RPMI8226 (cell line): ENCODE measurements at regions not wholly inside any gene's neighbourhood (a gene's known extent, or its start where the extent isn't known, plus 50 kb on each side); places are given as distances from the start of the nearest gene placed in this dataset.

Experiments used
- DNase-seq: peaks from one replicate; pipeline ENCODE4 v3.0.0-alpha.2; 2015

DNA sequence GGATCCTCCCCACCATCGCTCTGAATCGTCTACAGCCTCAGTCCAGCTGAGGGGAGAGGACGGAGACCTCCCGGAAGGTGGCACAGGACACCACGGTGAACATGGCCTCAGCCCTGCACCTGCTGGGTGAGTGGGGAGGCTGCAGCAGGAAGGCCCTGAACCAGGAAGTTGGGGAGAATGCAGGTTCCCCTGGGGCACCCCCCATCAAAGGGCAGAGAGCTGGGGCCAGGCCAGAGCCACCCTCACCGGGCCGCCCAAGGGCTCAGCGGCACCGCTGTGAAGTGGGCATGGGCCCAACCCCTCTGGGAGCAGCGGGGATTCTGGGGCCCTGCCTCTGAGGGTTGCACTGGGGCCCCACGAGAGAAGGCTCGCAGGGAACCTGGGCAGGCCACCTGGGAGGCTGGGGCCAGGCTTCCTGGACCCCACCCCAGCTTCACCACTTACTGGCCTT, 98.7 kb downstream of the MICALL2 start:
- no peak for DNase-seq

DNA sequence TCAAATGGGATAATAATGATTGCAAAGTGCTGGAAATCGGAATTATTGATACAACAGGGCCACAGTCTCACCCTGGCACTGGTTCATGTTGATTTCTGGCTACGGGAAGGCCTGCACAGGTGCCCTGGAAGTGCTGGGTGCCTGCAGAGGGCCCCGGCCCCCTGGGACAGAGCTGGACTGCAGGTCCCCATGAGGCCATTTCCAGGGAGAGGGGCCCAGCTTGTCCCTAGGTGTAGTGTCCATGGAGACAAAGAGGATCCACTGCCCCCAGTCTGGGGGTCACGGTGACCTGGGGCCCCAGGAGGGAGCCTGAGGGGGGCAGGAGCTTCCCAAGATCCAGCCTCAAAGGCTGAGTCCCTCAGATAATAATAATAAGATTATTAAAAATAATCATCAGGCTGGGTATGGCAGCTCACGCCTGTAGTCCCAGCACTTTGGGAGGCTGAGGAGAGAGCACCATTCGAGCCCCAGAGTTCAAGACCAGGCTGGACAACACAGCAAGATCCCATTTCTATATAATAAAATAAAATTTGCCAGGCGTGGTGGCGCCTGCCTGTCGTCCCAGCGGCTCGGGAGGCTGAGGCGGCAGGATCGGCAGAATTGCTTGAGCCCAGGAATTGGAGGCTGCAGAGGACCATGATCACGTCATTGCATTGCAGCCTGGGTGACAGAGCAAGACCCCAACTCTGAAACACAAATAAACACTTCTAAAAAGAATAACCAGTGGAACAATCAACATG, 98.1 kb downstream of the MICALL2 start:
- DNase-seq = no peak

DNA sequence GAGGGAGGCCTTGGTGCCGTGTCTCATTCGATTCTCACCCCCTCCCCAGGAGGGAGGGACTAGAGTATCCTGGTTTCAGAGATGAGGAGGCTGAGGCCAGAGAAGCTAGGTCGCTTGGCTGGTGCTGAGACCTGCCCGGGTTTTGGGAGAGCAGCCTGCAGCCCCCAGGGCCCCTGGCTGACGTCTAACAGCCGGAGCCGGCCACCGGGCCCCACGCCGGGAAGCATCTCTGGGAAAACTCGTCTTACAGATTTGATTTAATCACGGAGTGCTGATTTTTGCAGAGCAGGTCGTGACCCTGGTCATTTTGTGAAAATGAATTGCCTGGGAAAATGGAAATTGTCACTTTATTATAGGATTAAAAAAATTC, 97.5 kb downstream of the MICALL2 start:
- no peak for DNase-seq

DNA sequence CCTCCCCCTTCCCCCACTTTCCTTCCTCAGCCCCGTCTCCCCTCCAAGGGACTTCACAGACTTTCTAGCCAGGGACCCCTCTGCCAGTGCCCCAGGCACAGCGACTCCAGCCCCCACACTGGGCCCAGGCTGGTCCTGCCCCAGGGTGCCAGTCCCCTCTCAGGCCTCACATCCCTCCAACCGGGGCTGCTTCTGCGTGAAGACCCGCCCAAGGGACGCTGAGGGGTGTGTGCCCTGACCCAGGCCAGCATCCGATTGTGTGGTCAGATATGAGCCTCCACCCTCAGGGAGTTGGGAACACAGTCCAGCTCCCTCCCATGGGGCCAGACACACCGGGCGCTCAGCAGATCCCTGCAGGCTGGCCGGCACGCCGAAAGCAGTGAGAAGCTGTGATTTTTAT, 97.0 kb downstream of the MICALL2 start:
- DNase-seq = no peak

DNA sequence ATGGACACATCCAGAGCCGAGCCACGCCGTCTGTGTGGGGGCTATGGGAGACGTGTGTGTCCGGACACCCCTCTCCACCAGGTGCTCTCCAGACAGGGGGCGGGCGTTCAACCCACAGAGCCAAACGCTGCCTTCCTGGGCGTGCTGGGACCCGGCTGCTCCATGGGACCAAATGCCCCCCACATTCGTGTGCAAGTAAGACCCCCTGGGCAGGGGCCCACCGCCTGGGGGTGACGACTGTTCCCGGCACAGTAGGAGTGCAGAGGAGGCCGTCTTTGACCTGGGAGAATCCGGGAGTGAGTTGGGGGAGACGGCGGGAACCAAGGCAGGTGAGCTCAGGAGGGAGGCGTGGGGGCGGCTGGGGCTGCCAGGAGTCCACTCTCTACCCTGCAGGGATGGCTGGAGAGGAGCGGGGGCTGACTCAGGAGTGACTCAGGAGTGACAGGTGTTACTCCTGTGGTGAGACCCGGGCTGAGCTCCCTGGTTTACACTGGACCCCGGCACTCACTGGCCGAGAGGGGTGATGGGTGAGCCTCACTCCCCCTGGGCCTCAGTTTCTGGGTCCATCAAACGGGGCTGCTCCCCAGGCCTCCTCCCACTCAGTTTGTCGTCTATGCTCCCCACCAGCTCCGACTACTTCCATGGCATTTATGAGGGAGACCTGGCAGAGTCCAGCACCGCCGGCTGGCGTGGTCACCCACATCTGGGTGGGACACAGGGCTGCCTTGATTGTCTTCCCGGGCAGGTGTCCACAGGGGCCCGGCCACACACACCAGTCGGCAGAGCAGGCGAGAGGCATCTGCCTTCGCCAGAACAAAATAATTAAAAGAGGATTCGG, 95.0 kb downstream of the MICALL2 start:
- no peak for DNase-seq

DNA sequence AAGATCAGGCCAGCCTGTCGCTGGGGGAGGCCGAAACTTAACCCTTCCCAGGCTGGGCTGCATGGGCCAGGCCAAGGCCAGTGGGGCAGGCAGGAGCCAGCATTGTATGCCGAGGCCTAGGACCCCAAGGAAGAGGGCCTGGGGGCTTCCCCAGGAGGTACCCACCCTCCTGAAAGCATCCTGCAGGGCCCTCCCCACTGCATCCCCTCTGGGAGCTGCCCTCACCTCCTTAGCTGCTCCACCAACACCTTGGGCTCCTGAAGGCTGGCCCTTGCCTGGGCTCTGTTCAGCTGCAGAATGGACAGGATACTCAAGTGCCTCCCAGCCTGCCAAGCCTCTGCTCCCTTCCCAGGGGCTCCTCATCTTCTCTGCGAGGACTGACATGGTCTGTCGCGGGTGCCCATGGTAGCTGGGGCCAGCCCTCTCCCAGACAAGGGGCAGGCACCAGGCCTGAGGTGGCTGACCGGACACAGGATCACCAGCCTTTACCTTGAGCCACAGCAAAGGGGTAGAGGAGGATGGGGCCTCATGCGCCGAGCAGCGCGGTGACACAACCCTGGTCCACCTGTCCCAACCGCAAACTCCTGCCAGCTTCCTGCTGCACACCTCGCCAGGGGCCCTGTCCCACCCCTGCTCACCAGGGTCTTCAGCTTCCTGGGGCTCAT, 94.2 kb downstream of the MICALL2 start:
- DNase-seq = no peak

DNA sequence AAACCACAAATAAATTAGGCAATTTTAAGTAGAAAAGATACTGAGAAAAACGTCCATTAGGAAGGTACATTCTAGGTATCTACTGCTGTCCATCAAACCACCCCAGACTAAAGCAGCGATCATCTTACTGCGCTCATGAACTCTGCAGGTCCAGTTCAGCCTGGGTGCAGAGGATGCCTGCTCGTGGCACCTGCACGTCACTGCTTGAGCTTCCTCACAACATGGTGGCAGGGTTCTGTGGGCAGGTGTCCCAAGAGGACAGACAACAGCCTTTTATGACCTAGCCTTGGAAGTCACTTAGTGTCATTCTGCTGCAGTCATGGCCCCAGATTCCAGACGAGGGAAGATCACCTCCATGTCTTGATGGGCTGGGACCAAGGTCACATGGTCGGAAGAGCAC, 93.4 kb downstream of the MICALL2 start:
- DNase-seq = no peak

DNA sequence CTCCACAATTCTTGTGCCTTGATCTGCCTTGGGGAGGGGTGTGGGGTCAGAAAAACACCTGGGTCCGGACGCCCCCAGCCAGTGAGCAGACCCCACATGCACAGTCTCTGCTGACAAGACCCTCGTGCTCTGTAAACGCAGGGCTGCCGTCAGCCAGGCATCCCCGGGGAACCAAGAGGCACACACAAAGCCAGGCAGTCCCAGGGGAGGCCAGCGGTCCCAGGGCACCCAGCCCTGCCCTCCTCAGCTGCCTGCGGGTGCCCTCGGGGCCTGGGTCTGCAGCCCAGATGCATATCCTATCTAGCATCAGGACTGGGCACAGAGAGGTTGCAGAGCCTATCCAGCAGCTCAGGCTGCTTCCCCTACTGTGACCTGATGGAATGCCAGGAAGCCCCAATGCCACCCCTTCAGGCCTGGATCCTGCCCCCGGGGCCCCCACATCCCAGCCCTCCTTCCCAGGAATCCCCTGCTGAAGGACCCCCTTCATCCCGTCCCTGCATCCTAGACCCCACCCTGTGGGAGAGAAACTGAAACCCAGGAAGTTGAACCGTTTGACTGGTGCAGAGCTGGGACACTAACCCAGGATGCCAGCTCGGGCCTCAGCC, 92.4 kb downstream of the MICALL2 start:
- no peak for DNase-seq

DNA sequence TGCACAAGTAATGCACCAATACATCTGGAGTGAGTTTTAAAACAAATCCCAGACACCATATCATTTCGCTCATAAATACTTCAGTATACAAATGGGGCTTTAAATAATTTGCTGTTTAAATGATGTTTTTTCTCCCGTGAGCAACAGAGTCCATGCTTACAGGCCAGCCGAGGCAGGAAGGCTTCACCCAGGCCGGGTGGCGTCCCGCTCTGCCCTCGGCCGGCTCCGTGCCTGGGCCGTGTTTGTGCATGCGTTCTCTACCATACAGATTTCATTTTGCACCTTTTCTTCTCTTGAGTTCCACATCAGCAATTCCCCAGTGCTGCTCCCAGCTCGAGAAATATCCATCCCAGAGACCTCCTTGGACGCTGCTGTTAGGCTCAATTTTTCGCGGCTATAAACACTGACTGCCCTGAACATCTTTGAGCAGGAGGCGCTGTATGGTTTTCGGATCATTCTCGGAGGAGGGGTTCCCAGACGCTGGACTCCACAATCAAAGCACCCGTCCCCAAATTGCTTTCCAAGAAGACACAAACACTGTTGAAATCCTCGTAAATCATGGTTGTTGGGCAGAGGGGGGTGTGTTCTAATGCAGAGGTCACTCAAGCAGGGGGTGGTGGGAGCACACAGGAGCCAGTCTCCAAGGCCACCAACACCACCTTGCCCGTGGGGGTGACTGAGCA, 91.6 kb downstream of the MICALL2 start:
- no peak for DNase-seq

DNA sequence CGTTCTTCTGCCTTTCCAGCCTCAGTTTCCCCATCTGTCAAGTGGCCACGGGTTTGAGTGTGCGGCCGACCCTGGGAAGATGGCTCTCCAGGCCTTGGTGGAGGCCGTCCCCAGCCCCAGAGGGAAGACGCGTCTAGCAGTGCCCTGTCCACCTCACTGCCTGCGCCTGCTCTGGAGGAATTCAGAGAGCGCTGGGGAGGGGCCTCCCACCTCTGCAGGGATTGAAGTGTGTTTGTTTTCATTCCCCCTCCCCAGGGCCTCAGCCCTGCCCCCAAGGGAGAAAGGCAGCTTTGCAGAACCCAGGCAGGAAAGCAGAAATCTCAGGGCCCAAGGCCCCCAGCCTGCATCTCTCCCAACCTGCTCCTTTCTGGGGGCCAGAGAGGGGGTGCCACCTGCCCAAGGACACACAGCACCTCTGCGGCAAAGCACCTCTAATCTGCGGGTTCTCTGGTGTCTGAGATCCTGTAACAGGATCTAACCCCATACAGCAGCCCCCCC, 91.0 kb downstream of the MICALL2 start:
- DNase-seq = no peak

DNA sequence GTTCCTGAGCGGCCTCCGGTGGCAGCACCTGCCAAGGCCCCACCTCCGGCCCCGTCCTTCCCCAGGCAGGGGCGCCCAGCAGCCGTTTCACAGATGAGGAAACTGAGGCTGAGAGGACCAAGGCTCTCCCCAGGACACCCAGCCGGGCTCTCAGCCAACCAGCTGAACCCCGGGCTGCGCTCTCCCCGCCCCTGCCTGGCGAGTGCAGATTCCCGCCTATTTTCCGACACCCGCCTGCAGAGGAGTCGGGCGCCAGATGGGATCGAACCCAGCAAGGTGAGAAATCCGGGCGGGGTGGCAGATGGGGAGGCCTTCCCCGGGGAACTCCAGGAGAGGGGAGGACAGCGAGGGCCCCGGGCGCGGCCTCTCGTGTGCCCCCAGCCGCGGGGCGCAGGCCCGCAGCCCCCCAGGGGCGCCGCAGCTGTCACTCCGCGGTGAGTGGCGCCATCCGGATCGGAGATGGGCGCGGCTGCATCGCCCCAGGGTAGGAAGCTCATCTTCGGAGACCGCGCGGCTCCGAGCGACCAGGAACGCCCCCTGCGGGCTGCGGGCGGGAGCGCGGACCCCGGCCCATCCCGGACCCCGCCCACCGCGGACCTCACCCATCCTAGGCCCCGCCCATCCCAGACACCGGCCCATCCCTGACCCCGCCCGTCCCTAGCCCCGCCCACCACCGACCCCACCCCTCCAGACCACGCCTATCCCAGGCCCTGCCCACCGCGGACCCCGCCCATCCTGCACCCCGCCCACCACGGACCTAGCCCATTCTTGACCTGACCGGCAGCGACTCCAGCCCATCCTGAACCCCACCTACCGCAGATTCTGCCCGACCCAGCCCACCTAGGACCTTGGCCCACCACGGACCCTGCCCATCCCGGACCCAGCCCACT, 90.3 kb downstream of the MICALL2 start:
- DNase-seq = peak; percentile 64

DNA sequence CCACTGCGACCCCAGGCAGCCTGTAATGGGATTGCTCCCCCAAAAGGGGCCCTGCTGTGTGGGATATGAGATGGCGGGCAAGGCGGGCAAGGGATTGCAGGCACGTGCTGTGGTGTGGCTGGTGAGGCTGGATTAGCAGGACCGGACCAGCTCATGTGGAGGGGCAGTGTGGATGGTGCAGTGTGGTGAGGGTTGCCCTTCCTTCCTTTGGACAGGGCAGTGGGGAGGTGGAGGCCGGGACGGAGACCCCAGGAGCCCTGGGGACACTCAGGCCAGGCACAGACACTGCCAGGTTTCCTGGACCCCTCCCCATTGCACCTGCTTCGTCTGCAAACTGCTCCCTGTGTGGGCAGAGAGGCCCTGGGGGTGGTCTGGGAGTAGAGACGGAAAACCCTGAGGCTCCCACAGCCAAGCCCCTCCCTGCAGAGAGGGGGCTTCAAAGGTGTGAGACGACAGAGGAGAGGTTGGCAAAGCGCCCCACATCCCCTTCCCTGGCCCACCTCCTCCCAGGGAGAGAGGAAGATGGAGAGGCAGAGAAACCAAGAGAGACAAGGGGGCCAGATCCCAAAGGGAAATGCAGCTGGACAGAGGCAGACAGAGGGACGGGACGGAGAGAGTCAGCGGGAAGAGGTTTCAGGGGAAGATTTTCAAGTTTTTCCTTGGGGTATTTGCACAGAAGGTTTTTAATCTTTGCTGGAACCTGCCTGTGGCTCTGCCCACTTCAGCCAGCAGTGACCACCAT, 89.2 kb downstream of the MICALL2 start:
- DNase-seq = no peak

DNA sequence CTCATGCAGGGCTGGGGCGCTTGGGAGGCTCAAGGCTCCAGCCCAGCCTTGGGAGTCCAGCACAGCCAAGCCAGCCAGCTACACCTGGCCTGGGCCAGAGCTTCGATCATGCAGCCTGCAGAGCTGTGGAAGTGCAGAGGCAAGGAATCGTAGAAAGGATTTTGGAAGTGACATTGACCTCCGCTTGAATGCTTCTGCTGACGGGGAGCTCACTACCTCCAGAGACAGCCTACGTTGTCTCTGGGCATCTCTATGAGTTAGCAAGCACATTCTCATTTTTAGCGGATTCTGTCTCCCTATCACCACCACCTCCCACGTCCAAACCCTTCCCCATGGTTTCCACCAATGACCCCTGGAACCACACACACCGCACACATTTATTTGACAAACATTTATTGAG, 88.5 kb downstream of the MICALL2 start:
- no peak for DNase-seq

DNA sequence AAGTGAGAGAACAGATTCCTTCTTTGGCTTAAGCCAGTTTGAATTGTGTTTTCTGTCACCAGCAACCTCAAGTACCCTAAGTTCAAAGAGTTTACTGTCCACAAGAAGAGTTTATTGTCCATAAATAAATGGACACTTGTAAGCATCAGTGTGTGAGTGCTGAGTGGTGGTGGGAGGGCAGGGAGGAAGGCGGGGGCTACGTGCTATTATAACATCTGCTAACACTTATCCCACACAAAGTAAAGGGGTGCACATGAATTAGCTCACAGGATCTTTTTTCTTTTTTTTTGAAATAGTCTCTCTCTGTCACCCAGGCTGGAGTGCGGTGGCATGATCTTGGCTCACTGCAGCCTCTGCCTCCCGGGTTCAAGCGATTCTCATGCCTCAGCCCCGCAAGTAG, 87.2 kb downstream of the MICALL2 start:
- DNase-seq = no peak

DNA sequence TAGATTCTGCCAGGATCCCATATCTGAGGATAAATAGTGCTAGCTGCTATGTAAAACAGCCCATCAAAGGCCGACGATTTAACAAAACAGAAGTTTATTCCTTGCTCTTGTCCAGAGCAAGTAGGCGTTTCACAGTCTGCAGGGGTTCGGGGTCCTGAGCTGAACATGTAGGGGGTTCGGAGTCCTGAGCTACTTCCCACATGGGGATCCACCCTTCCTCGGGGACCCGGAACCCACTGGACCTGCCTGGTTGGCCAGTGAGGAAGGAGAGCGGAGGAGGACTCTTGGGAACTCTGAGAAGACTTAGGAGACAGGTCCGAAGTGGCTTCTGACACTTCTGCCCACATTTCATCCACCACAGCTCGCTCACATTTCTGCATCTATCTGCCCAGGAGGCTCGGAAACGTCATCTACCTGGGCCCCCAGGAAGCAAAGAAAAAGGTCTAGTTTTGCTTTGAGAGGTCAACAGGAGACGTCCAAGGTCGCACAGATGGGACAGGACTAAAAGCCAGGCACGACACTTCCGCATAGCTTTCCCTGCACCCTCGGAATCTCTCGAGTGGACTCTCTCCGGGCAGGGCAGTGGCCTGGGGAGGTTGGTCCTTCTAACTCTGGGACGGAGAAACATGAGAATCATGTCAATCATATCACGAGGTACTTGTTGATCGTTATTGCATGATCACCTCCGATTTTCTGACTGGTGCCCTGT, 86.4 kb downstream of the MICALL2 start:
- no peak for DNase-seq

DNA sequence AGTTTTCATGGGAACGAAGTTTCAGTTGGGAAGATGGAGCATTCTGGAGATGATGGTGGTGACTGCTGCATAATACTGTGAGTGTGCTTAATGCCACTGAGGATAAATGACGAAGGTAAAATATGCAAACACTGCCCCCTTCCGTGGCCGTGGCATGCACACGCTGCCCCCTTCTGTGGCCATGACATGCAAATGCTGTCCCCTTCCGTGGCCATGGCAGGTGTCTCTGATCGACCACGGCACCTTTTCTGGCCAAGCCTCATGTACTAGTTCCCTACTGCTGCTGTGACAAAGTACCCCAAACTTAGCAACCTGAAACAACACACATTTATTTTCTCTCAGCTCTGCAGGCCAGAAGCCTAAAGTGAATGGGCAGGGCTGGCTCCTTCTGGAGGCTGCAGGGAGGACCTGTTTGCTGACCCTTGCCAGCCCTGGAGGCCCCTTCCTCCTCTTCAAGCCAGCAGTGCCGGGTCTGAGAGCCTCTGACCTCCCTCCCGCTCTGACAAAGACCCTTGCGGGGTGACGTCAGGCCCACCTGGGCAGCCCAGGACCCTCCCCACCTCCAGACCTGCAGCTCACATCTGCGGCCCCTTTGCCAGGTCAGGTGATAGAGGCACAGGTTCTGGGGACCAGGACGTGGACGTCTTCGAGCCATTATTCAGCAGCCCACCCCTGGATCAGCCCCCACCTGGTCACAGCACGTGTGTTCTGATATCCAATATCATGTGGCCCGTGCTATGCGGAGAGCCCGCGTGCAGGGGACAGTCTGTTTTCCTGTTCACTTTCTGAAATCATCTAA, 82.0 kb downstream of the MICALL2 start:
- DNase-seq = peak; percentile 47

DNA sequence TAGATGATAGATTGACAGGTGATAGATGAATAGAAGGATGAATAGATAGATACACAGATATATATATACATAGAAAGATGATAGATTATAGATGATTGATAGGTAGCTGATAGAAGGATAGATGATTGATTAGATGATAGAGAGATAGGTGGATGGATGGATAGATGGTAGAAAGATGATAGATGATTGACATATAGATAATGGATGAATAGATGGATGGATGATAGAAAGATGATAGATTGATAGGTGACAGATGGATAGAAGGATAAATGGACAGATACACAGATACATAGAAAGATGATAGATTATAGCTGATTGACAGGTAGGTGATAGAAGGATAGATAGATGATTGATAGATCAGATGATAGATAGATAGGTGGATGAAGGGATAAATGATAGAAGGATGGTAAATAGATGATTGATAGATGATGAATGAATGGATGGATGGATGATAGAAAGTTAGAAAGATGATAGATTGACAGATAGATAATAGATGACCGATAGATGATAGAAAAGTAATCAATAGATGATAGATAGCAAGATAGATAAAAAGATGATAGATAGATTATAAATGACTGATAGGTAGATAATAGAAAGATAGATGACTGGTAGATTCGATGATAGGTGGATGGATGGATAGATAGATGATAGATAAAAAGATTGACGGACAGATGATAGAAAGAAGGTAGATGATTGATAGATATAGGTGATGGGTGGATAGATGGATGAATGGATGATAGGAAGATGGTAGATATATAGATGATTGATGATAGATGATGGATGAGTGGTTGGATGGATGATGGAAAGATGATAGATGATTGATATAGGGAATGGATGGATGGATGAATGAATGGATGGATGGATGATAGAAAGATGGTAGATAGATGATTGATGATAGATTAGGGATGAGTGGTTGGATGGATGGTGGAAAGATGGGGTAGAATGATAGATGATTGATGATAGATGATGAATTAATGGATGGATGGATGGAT, 80.4 kb downstream of the MICALL2 start:
- DNase-seq = no peak

DNA sequence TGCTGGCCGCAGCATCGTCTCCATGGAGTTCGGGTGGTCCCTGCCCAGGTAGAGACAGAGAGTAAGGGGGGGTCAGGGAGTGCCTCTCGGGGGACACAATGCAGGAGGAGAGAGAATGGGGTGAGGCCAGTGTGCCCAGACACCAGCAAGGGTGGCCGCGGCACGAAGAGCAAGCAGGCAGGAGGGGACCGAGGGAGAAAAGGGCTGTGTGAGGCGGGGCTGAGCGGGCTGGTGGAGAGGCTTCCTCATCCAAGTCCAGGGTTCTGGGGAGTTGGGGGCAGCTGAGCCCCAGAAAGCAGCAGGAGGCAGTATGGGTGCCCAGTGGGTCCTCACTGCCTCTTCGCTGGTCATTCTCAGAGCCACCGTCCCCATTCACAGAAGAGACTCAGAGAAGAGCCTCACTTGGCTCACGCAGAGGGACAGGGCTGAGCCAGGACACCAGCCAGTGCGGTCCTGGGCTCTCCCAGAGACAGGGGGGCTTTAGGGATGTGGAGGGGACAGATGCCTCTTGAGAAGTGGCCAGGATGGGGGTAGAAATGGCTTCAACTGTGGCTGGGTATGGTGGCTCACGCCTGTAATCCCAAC, 78.9 kb downstream of the MICALL2 start:
- DNase-seq = no peak
